Keratinocyte (primary cell): ENCODE measurements at regions not wholly inside any gene's neighbourhood (a gene's known extent, or its start where the extent isn't known, plus 50 kb on each side); places are given as distances from the start of the nearest gene placed in this dataset.

Experiments used
- EZH2 ChIP-seq: IDR thresholded peaks from one replicate; pipeline ENCODE4 v1.6.1; 2012; ENCODE audit warnings: inconsistent platforms, mild to moderate bottlenecking, low read length, moderate library complexity
- TF ChIP-seq, protein P1 (sequence below), 3 experiments: IDR thresholded peaks in 1 of 3; conservative IDR thresholded peaks in 1 of 3; optimal IDR thresholded peaks in 1 of 3; 2 replicates in 2 of 3; 3 replicates in 1 of 3; pipeline versions ENCODE3 to v1.5.1; 2011; ENCODE audit warnings: low read length in 3 of 3, mild to moderate bottlenecking in 3 of 3, moderate library complexity in 2 of 3, control low read depth in 1 of 3, inconsistent platforms in 1 of 3; ENCODE audit not compliant: insufficient read depth in 2 of 3; ENCODE audit errors: extremely low read depth in 1 of 3

DNA sequence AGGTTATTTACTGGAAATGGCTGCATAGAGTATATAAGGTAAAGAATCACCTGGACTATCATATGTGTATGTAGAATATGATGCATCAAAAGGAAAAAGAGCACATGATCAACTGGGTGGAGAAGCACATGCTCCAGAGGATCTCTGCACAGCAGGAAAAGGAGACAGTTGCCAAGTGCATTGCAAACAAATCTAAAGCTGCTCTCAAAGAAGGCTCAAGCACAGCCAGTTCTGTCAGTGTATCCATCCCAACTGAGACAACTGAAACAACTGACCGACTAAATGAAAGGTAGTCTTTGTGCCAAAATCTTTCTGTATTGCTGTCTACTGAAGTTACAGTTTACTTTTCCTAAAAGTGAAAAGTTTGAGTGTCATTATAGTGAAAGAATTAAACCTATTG, 83.2 kb upstream of the SGCE start:
- TF ChIP-seq, protein P1, sequence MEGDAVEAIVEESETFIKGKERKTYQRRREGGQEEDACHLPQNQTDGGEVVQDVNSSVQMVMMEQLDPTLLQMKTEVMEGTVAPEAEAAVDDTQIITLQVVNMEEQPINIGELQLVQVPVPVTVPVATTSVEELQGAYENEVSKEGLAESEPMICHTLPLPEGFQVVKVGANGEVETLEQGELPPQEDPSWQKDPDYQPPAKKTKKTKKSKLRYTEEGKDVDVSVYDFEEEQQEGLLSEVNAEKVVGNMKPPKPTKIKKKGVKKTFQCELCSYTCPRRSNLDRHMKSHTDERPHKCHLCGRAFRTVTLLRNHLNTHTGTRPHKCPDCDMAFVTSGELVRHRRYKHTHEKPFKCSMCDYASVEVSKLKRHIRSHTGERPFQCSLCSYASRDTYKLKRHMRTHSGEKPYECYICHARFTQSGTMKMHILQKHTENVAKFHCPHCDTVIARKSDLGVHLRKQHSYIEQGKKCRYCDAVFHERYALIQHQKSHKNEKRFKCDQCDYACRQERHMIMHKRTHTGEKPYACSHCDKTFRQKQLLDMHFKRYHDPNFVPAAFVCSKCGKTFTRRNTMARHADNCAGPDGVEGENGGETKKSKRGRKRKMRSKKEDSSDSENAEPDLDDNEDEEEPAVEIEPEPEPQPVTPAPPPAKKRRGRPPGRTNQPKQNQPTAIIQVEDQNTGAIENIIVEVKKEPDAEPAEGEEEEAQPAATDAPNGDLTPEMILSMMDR (optimal IDR thresholded peaks at IDR 0.05 in 1 of 3, IDR thresholded peaks at IDR 0.05 in 1 of 3, conservative IDR thresholded peaks at IDR 0.05 in 1 of 3; ENCODE audit: extremely low read depth in 1 of 3, insufficient read depth in 2 of 3, low read length in 3 of 3): no peak
- no peak for TF ChIP-seq EZH2
